ENCODE measurements at regions not wholly inside any gene's neighbourhood (a gene's known extent, or its start where the extent isn't known, plus 50 kb on each side); places are given as distances from the start of the nearest gene placed in this dataset.

- in situ Hi-C loops (cut with HindIII; ENCODE audit: low pct_unique_long_range_greater_than_20kb, low sequenced_read_pairs) (no loop called here), intact Hi-C loops (cut with micrococcal nuclease; ENCODE audit: unreplicated experiment) (no loop called here)
- CTCF ChIA-PET: no interaction called here
- Histone ChIP-seq H3K36me3 (ENCODE audit: control insufficient read depth, insufficient read depth, low read length) (no peaks in the 10 kb centered on the region), H3K9me3 (ENCODE audit: control insufficient read depth, insufficient read depth, low read depth, low read length) (no peaks in the 10 kb centered on the region), H3K27ac (ENCODE audit: low read length) (no peak overlapping the region), H3K4me3 (ENCODE audit: low read depth in 2 of 2, low read length in 2 of 2) (no peak overlapping the region), H3K27me3 (ENCODE audit: control insufficient read depth, insufficient read depth, low read length) (no peaks in the 10 kb centered on the region; the same call in 1 of the 2 replicates), H3K4me1 (ENCODE audit: control insufficient read depth, insufficient read depth, low read length) (no peaks in the 10 kb centered on the region)
- DNase-seq (ENCODE audit: low read depth, low spot score) (no peak), ATAC-seq (no peak)
- POLR2A ChIA-PET: no interaction called here
- TF ChIP-seq REST (IDR thresholded peaks at IDR 0.05; ENCODE audit: insufficient read depth in 1 of 2, low read depth in 2 of 2, low read length in 1 of 2) (no peak), POLR2AphosphoS5 (IDR thresholded peaks at IDR 0.05; ENCODE audit: low read depth, low read length) (no peak), TCF7L2 (IDR thresholded peaks at IDR 0.05; ENCODE audit: low read depth, low read length) (no peak), SIN3A (IDR thresholded peaks at IDR 0.05; ENCODE audit: borderline replicate concordance, insufficient read depth, low read depth, low read length) (no peak), CTCF (IDR thresholded peaks at IDR 0.05) (no peak)
- no TSS peak for BruUV-seq (replicated peaks)
Measured at GRCh38 chr22:49087716-49088601, 739.7 kb downstream of the BRD1 start.

- Histone ChIP-seq H3K4me3 (ENCODE audit: low read depth in 2 of 2, low read length in 2 of 2) (no peak overlapping the region), H3K27ac (ENCODE audit: low read length) (no peak overlapping the region), H3K36me3 (ENCODE audit: control insufficient read depth, insufficient read depth, low read length) (no peaks in the 10 kb centered on the region), H3K27me3 (ENCODE audit: control insufficient read depth, insufficient read depth, low read length) (no peaks in the 10 kb centered on the region; the same call in 1 of the 2 replicates), H3K9me3 (ENCODE audit: control insufficient read depth, insufficient read depth, low read depth, low read length) (no peaks in the 10 kb centered on the region), H3K4me1 (ENCODE audit: control insufficient read depth, insufficient read depth, low read length) (no peaks in the 10 kb centered on the region)
- POLR2A ChIA-PET: no interaction called here
- BruUV-seq (replicated peaks): no TSS peak
- ATAC-seq (no peak), DNase-seq (ENCODE audit: low read depth, low spot score) (no peak)
- CTCF ChIA-PET: no interaction called here
- intact Hi-C loops (cut with micrococcal nuclease; ENCODE audit: unreplicated experiment): no loop called here
- in situ Hi-C loops (cut with HindIII; ENCODE audit: low pct_unique_long_range_greater_than_20kb, low sequenced_read_pairs): no loop called here
- no peak for TF ChIP-seq REST (IDR thresholded peaks at IDR 0.05; ENCODE audit: insufficient read depth in 1 of 2, low read depth in 2 of 2, low read length in 1 of 2)
- TF ChIP-seq POLR2AphosphoS5 (IDR thresholded peaks at IDR 0.05; ENCODE audit: low read depth, low read length): no peak
- TF ChIP-seq TCF7L2 (IDR thresholded peaks at IDR 0.05; ENCODE audit: low read depth, low read length): no peak
- TF ChIP-seq SIN3A (IDR thresholded peaks at IDR 0.05; ENCODE audit: borderline replicate concordance, insufficient read depth, low read depth, low read length): no peak
- no peak for TF ChIP-seq CTCF (IDR thresholded peaks at IDR 0.05)
Measured at GRCh38 chr22:49087198-49087597, 740.5 kb downstream of the BRD1 start.

Measured in Panc1 (cell line).